CD4-positive, alpha-beta T cell treated with Interferon gamma for 1 hour (primary cell): ENCODE measurements at regions not wholly inside any gene's neighbourhood (a gene's known extent, or its start where the extent isn't known, plus 50 kb on each side); places are given as distances from the start of the nearest gene placed in this dataset.
"Not testable (repeated sequence)": the region's sequence is repeated elsewhere in the genome, so short reads cannot be mapped to it uniquely, and the experiment has no call there.

Source experiments
- DNase-seq: peaks from one replicate; pipeline ENCODE4 v3.0.0-alpha.2; 2020

DNA sequence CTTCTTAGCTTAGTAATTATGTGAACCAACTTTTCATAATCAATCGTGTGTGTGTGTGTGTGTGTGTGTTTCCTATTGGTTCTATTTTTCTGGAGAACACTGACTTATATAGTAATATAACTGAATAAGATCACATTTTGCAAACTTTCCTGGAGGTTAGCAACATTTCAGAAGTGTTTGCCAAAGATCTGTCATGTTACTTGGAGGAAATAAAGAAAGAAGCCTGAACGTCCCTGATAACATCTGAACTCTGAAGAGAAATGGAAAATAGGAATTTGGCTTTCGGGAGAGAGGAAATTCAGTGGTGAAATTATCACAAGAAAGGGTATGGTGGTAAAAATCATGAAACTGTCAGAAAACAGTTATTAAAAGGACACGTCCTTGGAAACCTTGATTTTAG is 984.4 kb upstream of the AUTS2 start:
- no peak for DNase-seq

DNA sequence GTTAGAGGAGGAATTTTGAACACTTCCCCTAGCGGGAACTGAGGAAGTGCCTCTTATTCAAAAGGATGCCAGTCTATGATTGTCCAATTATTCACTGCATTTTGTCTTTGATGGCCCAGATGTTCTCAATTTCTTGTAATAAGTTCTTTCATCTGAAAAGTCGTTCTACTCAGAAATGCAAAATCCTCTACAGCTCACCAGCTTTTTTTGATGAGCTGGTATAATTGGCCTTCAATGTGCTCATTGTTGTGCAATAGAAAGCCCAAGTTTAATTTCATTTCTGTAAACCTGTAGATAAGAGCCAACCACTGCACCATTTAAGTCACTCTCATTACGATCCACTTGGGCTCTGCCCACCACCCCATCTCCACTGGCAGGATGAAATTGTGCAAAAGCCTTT is 978.7 kb upstream of the AUTS2 start:
- DNase-seq: no peak

DNA sequence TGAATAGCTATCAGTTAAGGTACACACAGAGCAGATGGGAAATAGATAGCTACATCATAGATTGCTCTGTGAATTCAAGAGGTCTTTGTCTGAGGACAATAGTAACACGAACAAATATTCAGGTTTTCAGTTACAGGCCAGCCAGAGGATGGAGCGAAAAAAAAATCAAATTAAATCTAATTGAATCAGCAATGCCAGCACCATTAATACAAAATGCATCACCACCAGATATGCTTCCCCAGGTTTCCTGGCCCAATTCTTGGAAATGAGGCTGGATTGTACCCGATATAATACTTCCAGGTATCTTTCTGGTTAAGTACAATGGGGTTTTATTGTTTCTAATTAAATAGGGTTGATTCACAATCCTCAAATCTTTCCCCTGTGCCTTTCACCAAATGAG is 975.8 kb upstream of the AUTS2 start:
- DNase-seq: no peak

DNA sequence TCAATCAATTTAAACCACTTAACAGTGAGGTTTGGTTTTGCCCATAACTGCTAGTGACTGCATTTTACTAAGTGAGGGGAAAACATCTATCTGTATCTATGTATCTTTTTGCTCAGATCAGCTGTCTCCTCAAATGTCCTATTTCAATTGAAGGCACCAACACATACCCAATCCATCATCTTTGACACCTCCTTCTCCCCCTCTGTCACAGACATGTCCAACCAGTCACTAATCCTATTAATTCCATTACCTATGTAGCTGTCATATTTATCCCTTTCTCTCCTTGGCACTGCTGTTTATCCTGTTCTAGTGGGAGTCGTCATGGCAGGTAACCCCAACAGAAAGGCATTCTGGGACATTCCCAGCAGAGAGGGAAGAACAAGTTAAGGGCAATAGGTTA is 975.2 kb upstream of the AUTS2 start:
- no peak for DNase-seq

DNA sequence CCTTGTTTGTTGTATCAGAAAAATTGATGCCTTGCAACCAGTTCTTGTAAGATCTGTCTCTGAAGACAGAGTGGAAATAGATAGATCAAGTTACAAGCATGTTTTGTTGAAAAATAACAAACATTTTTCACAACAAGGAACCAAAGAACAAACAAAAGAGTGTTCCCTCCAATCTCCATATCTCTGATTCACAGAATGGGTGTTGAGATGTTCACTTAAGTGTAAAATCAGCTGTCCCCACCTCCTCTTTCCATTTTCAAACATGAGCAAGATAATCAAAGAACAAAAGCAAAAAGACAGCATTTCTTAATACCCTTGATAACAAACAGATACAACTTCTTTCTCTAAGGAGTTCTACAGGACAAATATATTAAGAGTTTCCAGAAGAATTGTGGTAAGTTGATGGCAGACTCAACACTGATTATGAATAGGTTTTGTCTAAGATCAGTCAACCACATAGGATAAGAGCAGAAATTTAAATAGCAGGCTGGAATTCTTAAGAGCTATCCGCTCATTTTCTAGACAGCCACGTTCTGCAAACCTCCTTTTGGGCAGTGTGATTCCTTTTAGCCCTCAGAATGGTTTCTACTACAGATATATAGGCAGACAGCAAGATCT is 970.9 kb upstream of the AUTS2 start:
- DNase-seq: no peak

DNA sequence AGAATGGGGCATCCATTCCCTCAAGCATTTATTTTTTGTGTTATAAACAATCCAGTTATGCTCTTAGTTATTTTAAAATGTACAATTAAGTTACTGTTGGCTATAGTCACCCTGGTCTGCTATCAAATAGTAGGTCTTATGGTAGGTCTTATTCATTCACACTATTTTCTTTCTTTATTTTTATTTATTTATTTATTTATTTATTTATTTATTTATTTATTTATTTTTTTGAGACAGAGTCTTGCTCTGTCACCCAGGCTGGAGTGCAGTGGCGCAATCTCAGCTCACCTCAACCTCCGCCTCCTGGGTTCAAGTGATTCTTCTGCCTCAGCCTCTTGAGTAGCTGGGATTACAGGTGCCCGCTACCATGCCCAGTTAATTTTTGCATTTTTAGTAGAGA is 967.4 kb upstream of the AUTS2 start:
- DNase-seq: not testable (repeated sequence)

DNA sequence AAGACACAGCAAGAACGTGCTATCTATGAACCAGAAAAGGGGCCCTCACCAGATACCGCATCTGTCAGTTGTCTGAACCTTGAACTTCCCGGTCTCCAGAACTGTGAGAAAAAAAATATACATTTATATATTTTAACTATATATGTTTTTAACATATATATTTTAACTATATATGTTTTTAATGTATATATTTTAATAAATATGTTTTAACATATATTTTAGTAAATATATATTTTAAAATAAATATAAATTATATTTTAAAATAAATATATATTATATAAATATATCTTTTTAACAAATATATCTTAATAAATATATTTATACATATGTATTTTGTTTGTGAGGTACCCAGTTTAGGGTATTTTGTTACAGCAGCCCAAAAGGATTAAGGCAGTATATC is 958.2 kb upstream of the AUTS2 start:
- no peak for DNase-seq

DNA sequence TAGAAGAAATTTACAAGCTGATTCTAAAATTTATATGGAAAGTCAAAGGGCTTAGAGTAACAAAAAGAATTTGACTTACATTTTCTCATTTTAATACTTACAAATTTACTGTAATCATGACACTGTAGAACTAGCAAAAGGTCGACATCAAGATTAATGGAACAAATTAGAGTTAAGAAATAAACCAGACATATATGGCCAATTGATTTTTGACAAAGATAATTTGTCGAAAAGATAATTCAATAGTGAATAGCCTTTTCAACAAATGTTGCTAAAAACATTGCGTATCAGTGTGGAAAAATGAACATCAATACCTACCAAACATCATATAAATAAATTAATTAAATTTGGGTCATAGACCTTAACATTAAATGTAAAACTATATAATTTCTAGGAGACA is 955.5 kb upstream of the AUTS2 start:
- DNase-seq: no peak

DNA sequence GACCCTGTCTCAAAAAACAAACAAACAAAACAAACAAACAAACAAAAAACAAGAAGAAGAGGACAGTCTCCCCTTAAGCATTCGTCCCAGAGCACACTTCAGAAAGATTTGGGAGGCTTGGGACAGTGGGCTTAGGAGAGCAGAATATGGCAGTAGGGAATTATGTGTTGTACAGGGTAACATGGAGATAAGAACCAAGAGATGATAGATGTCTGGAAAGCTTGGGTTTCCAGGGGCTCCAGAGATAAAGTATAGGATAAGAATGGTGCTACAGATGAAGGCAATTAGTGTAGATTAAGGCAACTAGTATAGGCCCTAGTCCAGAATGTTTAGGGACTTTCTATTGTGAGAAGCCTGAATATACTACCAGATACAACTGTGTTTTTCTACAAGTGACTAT is 934.9 kb upstream of the AUTS2 start:
- DNase-seq: no peak

DNA sequence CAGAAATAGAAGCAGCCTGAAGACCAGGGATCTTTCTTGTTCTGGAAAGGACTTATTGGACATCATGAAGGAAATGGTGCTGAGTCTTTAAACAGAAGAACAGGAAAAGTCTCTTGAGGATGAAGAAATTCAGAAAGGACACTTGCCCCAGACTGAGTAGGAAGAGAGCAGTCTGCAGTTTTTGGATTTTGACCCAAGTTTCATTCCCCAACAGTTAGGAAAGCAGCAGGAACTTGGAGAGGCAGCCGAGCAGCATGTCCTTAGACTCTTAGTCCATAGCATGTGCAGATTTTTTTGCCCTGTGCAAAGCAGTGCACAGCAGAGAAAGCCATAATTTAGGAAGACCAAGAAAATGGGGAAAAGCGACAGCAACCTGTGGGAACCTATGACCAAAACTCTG is 927.2 kb upstream of the AUTS2 start:
- no peak for DNase-seq

DNA sequence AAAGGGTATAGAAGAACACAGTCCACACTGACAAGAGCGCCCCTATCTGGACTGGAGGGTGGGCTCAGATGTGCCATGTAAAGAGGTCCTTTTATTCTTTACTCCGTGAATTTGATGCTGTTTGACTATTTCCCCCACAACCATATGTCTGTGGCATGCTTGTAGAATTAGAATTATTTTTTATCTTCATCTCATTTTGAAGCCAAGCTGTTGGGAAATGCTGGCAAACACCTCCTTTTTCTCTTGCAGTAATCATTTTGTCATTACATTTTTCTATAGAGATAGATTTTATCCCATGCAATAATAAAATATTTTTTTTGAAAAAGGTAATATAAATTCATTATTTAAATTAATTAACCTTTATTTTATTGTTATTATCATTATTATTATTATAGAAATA is 926.6 kb upstream of the AUTS2 start:
- no peak for DNase-seq

DNA sequence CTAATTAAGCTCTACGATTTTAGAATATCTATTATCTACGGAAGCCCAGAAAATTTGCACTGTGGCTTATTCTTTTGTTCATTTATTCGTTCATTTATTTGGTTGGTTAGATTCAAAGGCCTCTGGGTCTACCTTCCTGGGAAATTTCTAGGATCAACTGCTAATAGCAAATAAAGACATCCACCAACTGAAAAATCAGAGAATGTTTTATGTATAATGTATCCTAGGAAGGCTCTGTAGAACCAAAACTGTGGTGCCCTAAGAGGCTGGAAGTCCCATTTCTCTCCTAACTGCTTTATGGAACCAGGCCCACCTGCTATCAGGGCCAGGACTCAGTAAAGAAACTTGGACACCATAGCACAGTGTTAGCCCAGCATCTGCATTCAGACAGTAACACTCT is 923.4 kb upstream of the AUTS2 start:
- no peak for DNase-seq

DNA sequence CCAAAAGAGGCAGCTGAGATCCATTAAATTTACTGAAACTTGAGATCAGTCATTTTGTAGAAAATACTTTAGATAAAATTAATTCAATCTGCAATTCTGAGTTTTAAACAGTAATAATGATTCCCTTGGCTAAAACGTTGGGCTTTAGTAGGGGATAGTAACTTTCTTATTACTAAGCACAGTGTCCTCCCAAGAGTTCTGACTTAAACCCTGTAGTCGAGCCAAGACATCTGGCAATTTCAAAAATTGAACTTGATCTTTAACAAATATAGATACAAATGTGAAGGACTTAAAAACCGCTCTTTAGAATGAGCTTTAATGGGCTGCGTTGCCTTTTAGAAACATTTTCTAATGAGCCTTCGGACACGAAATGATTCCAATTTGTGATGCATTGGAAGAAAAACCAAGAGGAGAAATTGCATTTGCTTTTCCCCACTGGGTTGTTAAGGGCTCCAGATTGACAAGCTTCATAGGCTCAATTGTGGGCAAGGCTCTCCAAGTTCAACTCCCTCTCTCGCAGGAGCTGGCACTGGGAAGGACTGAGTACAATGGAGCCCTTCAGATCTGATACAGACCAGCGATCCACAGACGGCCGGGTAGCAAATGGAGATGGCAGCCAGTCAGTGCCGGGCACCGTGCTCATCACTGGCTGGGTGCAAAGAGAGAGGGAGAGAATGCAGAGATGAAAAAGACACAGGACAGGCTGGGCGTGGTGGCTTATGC is 921.3 kb upstream of the AUTS2 start:
- DNase-seq: no peak

DNA sequence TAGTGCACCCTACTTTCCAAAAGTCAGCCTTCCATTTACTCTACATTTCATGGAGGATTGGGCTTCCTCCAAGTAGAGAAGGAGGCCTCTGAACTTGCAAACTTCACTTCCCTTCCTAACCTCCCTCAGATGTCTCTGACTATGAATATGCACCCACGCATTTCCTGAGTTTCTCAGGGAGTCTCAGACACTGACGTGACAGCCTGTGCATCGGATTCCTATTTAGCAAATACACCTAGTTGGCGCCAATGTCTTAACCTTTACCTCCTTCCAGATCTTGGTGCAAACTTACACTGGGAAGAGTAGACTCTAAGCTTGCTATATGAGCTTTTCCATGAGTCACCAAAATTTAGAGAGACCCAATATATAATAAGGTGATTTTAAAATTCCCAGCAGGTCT is 920.1 kb upstream of the AUTS2 start:
- no peak for DNase-seq

DNA sequence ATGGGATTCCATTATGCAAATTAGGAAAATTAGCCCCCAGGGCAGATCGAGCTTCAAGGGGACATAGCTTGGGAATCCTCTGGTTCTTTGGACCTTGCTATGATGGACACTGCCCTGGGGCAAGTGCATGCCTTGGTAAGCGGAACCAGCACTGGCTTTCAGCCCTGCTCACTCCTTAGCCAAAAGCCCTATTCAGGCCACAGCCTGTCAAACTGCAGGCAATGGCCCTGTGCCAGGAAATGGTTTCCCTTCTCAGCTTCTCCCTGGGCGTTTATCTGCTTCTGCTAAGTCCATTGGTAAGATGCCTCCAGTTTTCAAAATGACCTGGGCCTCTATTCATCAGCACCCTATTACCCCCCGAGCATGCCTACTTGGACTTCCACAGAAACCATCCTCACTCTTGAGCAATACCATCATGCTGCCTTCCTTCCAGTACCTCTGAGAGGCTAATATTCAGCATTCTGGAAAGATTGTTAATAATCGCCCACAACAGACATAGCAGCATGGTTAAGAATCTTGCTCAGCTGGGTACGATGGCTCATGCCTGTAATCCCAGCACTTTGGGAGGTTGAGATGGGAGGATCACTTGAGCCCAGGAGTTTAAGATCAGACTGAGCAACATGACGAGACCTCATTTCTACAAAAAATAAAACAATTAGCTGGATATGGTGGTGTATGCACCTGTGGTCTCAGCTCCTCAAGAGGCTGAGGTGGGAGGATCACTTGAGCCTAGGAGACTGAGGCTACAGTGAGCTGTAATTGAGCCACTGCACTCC is 918.6 kb upstream of the AUTS2 start:
- no peak for DNase-seq

DNA sequence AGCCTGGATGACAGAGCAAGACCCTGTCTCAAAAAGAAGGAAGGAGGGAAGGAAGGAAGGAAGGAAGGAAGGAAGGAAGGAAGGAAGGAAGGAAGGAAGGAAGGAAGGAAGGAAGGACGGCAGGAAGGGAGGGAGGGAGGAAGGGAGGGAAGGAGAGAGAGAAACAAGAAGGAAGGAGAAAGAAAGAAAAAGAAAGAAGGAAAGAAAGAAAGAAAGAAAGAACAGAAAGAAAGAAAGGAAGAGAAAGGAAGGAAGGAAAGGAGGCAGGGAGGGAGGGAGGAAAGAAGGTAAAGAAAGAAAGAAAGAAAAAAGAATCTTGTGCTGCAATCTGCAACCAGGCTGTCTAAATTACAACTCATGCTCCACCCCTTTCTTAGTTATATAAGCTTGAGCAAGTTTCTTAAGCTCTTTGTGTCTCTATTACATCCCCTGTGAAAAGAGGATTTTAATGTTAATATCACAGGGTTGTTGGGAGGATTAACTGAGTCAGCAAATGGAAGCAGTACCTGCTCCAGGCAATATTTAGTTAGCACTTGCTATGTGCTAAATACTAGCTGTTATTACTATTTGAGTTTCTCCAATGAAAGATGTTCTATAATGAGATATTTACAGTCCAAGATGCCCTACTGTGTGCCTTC is 917.9 kb upstream of the AUTS2 start:
- no peak for DNase-seq

DNA sequence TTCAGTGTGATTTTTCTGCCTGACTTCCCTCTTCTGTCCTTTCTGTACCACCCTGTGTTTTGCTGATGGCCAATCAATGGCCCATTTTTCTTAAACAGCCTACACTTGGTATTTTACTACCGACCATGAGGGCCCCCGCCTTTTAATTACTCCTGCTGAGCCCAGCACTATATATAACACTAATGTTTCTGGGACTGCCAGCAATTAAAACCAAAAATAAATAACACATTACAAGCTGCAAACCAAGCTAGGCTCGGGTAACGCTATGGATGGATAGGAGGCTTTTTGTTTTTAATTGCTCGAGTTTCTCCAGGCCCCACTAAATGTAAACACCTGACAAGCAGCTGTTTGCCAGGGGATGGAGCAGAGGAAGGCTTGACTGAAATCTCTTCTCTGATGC is 915.4 kb upstream of the AUTS2 start:
- DNase-seq: no peak

DNA sequence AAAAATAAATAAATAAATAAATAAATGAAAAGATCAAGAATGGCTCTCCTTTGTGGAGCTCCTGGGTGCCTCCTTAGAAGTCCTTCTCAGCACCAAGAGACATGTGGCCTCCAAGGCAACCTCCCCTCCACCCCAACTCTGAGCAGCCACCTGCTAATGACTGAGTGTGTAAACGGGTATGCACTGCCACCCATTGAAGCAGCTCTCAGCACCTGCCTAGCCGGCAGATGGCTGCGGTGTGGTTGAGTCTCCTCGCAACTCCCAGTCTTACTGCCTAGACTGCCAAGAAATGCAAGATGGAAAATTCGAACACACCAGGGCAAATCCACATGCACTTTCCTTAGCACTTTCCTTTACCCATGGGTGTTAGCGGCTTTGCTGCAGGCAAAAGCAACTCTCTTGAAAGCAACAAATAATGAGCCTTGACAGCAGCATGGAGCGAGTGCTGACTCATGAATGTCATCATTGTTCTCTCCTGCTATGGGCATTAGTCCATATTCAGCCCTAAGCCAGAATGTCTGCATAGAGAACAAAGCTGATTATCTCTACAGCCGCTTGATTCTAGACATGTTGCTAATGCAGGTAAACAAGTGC is 913.9 kb upstream of the AUTS2 start:
- DNase-seq: no peak

DNA sequence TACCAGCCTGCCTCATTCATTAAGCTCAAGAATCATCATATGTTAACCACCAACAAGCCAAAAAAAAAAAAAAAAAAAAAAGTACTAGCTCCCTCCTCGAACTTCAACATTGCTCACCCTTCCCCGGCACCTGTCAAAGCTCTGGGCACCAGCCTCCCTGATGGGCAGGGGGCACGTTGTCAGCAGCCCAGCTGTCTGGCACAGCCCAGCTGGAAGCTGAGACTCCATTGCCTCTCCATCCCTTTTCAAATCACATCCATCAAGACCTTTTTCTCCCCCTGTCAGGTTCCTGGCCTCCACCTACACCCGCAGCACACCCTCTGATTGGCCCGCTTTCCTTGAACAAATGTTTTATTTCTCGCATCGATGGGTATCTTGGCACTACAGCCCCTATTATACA is 913.3 kb upstream of the AUTS2 start:
- no peak for DNase-seq

DNA sequence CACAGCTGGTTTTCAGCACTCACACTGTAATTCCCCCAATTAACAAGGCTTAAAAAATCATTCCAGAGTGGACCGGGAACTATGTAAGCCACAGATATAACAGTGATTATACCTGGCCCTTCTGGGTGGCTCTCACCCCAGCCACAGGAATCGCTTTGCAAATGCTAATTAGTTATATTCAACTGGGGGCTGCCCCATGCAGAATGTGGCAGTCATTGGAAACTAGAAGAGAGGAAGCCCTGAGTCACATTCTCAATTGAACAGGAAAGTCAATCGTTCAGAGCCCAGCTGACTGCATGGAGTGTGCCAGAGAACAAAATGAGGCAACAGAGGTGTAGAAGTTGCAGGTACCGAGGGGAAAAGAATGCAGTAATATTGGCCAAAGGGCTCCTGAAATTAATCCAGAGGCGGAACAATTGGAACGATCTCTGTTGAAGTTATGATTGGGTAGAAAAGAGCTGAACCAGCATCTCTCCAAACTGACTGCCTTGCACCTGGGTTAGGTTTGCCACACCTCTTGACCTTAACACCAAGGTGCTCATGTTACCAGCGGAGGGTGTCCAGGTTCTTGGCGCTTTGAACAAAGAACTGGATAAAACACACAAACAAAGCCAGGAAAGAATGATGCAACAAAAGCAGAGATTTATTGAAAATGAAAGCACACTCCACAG is 909.7 kb upstream of the AUTS2 start:
- DNase-seq: no peak

DNA sequence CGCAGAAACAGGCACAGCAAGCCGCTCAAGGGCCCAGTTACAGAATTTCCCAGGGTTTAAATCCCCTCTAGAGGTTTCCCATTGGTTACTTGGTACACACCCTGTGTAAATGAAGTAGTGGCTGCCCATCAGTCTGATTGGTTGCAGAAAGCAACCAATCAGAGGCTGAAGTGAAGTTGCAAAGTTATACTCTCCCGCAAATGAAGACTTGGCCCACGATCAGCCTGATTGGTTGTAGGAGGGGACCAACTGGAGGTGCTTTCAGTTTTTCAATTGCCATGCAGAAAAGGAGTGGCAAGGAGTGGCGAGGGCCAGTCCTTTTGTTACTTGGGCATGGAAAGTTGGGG is 909.2 kb upstream of the AUTS2 start:
- no peak for DNase-seq

DNA sequence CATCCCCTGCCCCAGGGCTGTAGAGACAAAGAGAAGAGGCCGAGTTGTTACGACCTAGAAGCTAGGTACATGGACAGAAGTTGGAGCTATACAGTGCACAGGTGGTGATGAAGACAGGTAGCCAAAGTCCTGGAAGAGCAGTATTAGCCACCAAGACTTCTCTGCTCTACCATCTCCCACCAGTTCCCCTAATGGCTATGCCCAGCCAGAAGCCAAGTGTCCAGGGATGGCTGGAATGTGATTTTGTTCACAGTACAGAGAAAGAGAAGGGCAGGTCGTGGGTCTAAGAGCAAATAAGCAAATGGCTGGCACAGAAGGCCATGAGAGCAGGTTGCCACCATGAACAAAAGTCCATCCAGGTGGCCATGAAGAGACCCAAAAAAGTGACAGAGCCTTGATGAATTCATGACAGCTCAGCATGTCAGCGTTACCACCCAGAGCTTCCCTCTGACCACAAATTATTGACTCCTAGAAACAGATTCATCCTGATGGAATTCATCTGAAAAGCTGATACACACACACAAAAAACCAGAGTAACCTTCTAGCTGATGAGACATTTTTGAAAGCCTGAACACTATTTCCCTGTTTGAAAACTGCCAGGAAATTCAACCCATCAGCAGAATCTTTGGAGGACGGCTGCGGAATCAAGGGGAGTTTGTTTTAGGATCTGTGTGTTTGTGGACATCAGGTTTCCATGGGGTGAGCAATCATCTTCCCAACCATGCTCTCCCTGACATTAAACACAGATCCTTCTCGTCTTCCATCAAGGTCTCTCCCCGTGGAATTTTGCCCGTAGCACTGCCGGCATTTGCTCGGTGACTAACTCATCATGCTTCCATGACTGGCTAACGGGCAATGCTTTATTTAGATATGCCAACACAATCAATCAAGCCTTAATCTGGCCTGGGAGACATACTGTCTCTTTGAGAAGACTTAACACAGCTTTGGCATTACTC is 906.7 kb upstream of the AUTS2 start:
- DNase-seq: no peak
